IPS-18c (cell line): ENCODE measurements at regions not wholly inside any gene's neighbourhood (a gene's known extent, or its start where the extent isn't known, plus 50 kb on each side); places are given as distances from the start of the nearest gene placed in this dataset.

ENCODE experiments used
- H3K4me3 ChIP-seq: 2 replicates; pipeline ENCODE4 v1.7.0; 2013; ENCODE audit warnings: low read depth, mild to moderate bottlenecking, low read length, moderate library complexity; ENCODE audit not compliant: insufficient read depth
- H3K9me3 ChIP-seq: one replicate; pipeline ENCODE4 v1.6.1; 2013; ENCODE audit warnings: mild to moderate bottlenecking, low read length, moderate library complexity; ENCODE audit not compliant: control insufficient read depth, insufficient read depth

- Histone ChIP-seq H3K9me3 (no peaks in the 10 kb centered on the region), H3K4me3 (no peak overlapping the region)
Observed at GRCh38 chr4:31085689-31086088, 365.5 kb downstream of the PCDH7 start.

DNA sequence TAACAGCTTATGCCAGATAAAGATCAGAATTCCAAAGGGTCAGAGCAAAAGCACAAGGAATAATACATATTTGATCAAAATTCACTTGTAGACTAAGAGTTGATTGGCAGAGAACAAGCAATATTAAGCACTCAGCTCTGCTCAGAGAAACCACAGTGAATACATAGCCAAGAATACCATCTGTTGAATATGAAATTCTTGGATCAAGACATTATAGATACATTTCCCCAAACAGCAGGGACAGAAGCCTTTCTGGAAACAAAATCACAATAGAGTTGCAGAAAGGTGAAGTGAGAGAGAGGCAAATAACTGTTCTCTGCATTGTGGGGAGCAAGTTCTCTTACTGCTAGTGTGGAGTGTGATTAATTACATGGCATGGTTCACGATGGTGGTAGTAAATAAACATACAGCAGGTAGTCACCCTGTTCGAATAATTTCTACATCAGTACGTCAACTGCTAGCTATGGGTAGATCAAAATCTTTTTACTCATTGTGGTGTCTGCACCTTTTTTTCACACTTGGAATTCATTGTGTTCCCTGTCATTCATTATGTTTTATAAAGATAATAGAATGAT lies 366.7 kb downstream of the PCDH7 start:
- Histone ChIP-seq H3K9me3 (no peaks in the 10 kb centered on the region), H3K4me3 (no peak overlapping the region)

GRCh38 chr4:31088600-31089230 lies 368.5 kb downstream of the PCDH7 start:
- Histone ChIP-seq H3K4me3 (no peak overlapping the region), H3K9me3 (no peaks in the 10 kb centered on the region)

- Histone ChIP-seq H3K4me3 (no peak overlapping the region), H3K9me3 (no peaks in the 10 kb centered on the region)
Observed at GRCh38 chr4:31089815-31090214, 369.6 kb downstream of the PCDH7 start.

GRCh38 chr4:31094474-31094873 lies 374.3 kb downstream of the PCDH7 start:
- H3K9me3 ChIP-seq = no peaks in the 10 kb centered on the region
- no peak overlapping the region for H3K4me3 ChIP-seq

DNA sequence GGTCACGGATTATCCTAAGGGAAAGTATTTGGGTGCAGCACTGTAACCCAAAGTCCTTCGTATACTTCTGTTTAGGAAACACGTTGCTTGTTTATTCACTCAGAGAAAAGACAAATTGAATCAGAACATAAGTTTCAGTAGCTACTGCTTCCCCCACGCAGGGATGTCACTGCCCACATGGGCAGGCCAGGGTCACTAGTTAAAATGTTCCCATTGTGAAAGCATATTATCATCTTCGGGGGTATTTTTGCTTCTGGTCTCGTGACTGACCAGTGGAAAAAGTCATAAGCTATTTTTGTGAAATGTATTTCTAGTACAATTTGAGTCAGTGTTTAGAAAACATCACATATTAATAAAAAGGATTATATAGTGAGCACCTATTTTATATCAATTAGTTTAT lies 377.8 kb downstream of the PCDH7 start:
- Histone ChIP-seq H3K4me3 (no peak overlapping the region), H3K9me3 (no peaks in the 10 kb centered on the region)

GRCh38 chr4:31100536-31100935 lies 380.4 kb downstream of the PCDH7 start:
- no peaks in the 10 kb centered on the region for H3K9me3 ChIP-seq
- H3K4me3 ChIP-seq = no peak overlapping the region

- H3K9me3 ChIP-seq = no peaks in the 10 kb centered on the region
- H3K4me3 ChIP-seq = no peak overlapping the region
Observed at GRCh38 chr4:31104043-31104442, 383.9 kb downstream of the PCDH7 start.

- Histone ChIP-seq H3K4me3 (no peak overlapping the region), H3K9me3 (no peaks in the 10 kb centered on the region)
Observed at GRCh38 chr4:31104577-31104976, 384.4 kb downstream of the PCDH7 start.

GRCh38 chr4:31106419-31106818 lies 386.2 kb downstream of the PCDH7 start:
- H3K9me3 ChIP-seq = no peaks in the 10 kb centered on the region

GRCh38 chr4:31107362-31107761 lies 387.2 kb downstream of the PCDH7 start:
- no peaks in the 10 kb centered on the region for H3K9me3 ChIP-seq
- no peak overlapping the region for H3K4me3 ChIP-seq

More at GRCh38 chr4:31106419-31106818, 386.2 kb downstream of the PCDH7 start:
- H3K4me3 ChIP-seq = no peak overlapping the region

- H3K4me3 ChIP-seq = no peak overlapping the region
- no peaks in the 10 kb centered on the region for H3K9me3 ChIP-seq
Observed at GRCh38 chr4:31108762-31109161, 388.6 kb downstream of the PCDH7 start.

GRCh38 chr4:31111790-31112189 lies 391.6 kb downstream of the PCDH7 start:
- Histone ChIP-seq H3K4me3 (no peak overlapping the region), H3K9me3 (no peaks in the 10 kb centered on the region)

DNA sequence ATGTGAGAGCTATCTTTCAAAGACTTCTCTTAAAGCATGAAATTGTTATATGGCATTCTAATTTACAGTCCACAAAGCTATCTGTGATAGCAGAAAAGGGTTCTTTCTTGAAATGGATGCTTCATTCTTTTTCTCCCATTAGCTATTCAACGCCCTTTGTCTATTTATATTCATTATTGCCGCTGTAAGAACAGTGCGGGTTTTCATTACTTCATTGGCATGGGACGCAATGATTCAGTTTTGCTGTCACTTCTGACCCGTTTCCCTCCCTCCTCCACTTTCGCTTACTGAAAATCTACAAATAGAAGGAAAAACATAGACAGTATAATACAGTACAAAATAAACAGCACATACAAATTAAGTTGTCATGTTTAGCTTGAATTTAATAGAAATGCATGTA lies 394.6 kb downstream of the PCDH7 start:
- H3K4me3 ChIP-seq = no peak overlapping the region
- H3K9me3 ChIP-seq = no peaks in the 10 kb centered on the region

GRCh38 chr4:31124008-31124585 lies 403.9 kb downstream of the PCDH7 start:
- no peak overlapping the region for H3K4me3 ChIP-seq
- no peaks in the 10 kb centered on the region for H3K9me3 ChIP-seq

- no peak overlapping the region for H3K4me3 ChIP-seq
- H3K9me3 ChIP-seq = no peaks in the 10 kb centered on the region
Observed at GRCh38 chr4:31125061-31125460, 404.9 kb downstream of the PCDH7 start.

GRCh38 chr4:31125496-31125895 lies 405.3 kb downstream of the PCDH7 start:
- no peak overlapping the region for H3K4me3 ChIP-seq
- H3K9me3 ChIP-seq = no peaks in the 10 kb centered on the region

- Histone ChIP-seq H3K4me3 (no peak overlapping the region), H3K9me3 (no peaks in the 10 kb centered on the region)
Observed at GRCh38 chr4:31126881-31127398, 406.8 kb downstream of the PCDH7 start.
